ENCODE measurements at regions not wholly inside any gene's neighbourhood (a gene's known extent, or its start where the extent isn't known, plus 50 kb on each side); places are given as distances from the start of the nearest gene placed in this dataset.

GRCh38 chr11:92461447-92461846 lies 236.8 kb downstream of the FAT3 start:
- no peak for TF ChIP-seq CTCF (conservative IDR thresholded peaks at IDR 0.05 in 1 of 2, IDR thresholded peaks at IDR 0.05 in 1 of 2; ENCODE audit: low read depth in 1 of 2, low read length in 2 of 2)
- TF ChIP-seq EZH2 (IDR thresholded peaks at IDR 0.05; ENCODE audit: low read length, missing control alignments): no peak
